Endothelial cell of umbilical vein (primary cell): ENCODE measurements at regions not wholly inside any gene's neighbourhood (a gene's known extent, or its start where the extent isn't known, plus 50 kb on each side); places are given as distances from the start of the nearest gene placed in this dataset.

ENCODE experiments used
- BruUV-seq: library from RNA; stranded (reverse); fragments of 400-500 nt; replicated peaks from 2 replicates; lab custom pipeline; 2021; lab: Mats Ljungman, UMichigan
- CTCF ChIA-PET: fragments of 300-600, 350-600 bp; sonication (Branson Sonifier 250); formaldehyde crosslinking; loops from one replicate; lab custom pipeline; 2021; ENCODE audit warnings: antibody characterized with exemption, inconsistent platforms; lab: Charles Lee
- POLR2A ChIA-PET: fragments of 300-600, 350-600 bp; sonication (Branson Sonifier 250); formaldehyde crosslinking; loops from one replicate; lab custom pipeline; 2021; ENCODE audit warnings: antibody characterized with exemption, inconsistent platforms; lab: Charles Lee
- DNase-seq: peaks from one replicate; pipeline ENCODE4 v3.0.0-alpha.2; 2011; ENCODE audit warnings: low read depth, low spot score
- FAIRE-seq: peaks from 2 replicates; lab custom pipeline; 2011; peaks lifted over from hg19 to GRCh38; lab: Jason Lieb, UNC
- H2AFZ ChIP-seq: 2 replicates; pipeline ENCODE4 v1.6.0; 2012; ENCODE audit warnings: low read depth, low read length, control low read depth, inconsistent platforms
- H3K27ac ChIP-seq: 2 replicates; pipeline ENCODE4 v1.5.1; 2011; ENCODE audit warnings: low read depth, mild to moderate bottlenecking, control low read depth, low read length, moderate library complexity; ENCODE audit not compliant: insufficient read depth
- H3K27me3 ChIP-seq, 2 experiments: 2 replicates each; pipeline versions ENCODE4 v1.6.0 to v1.6.1; 2011; ENCODE audit warnings: low read length in 2 of 2, mixed read lengths in 1 of 2; ENCODE audit not compliant: control insufficient read depth in 2 of 2, insufficient read depth in 2 of 2
- H3K36me3 ChIP-seq, 2 experiments: 2 replicates in 1 of 2; 3 replicates in 1 of 2; pipeline ENCODE4 v1.5.1; 2011; ENCODE audit warnings: low read length in 2 of 2, mild to moderate bottlenecking in 1 of 2, moderate library complexity in 1 of 2; ENCODE audit not compliant: control insufficient read depth in 2 of 2, insufficient read depth in 2 of 2; ENCODE audit errors: extremely low read depth in 1 of 2
- H3K4me1 ChIP-seq: 3 replicates; pipeline ENCODE4 v1.5.1; 2011; ENCODE audit warnings: mild to moderate bottlenecking, low read length; ENCODE audit not compliant: control insufficient read depth, insufficient read depth; ENCODE audit errors: extremely low read depth
- H3K4me2 ChIP-seq: 2 replicates; pipeline ENCODE4 v1.6.1; 2011; ENCODE audit warnings: low read length, control low read depth, mixed read lengths; ENCODE audit not compliant: insufficient read depth
- H3K4me3 ChIP-seq, 3 experiments: fragments of 200-600 bp in 1 of 3; sonication (generic), shearing (Covaris generic) in 1 of 3; replicated peaks in 1 of 3; 2 replicates each; pipeline ENCODE4 v1.5.1; 2011 to 2016; ENCODE audit warnings: control low read depth in 3 of 3, low read length in 3 of 3, mild to moderate bottlenecking in 2 of 3, inconsistent platforms in 1 of 3, low read depth in 1 of 3, moderate library complexity in 1 of 3; ENCODE audit not compliant: insufficient read depth in 1 of 3
- H3K79me2 ChIP-seq: 2 replicates; pipeline ENCODE4 v1.6.0; 2012; ENCODE audit warnings: low read length, inconsistent platforms; ENCODE audit not compliant: control insufficient read depth, insufficient read depth
- H3K9ac ChIP-seq: replicated peaks from 2 replicates; pipeline ENCODE3; 2011; ENCODE audit warnings: low read length, control low read depth; ENCODE audit not compliant: insufficient read depth; ENCODE audit errors: extremely low read depth
- H3K9me1 ChIP-seq: replicated peaks from 3 replicates; pipeline ENCODE4 v1.6.0; 2011; ENCODE audit warnings: mild to moderate bottlenecking, low read length; ENCODE audit not compliant: control insufficient read depth, insufficient read depth; ENCODE audit errors: extremely low read depth
- H3K9me3 ChIP-seq: replicated peaks from 2 replicates; pipeline ENCODE4 v1.5.1; 2012; ENCODE audit warnings: low read length, inconsistent platforms; ENCODE audit not compliant: control insufficient read depth, insufficient read depth
- H4K20me1 ChIP-seq: replicated peaks from 2 replicates; pipeline ENCODE3; 2011; ENCODE audit warnings: mild to moderate bottlenecking, low read length; ENCODE audit not compliant: control insufficient read depth, insufficient read depth; ENCODE audit errors: extremely low read depth
- CTCF ChIP-seq, 2 donors: IDR thresholded peaks; 1 replicate in 1 of 2; 2 replicates in 1 of 2; pipeline ENCODE4 v1.5.1; 2011; ENCODE audit warnings: low read length in 2 of 2, mild to moderate bottlenecking in 2 of 2, moderate library complexity in 2 of 2, control low read depth in 1 of 2, inconsistent platforms in 1 of 2, low read depth in 1 of 2; ENCODE audit not compliant: insufficient read depth in 1 of 2; ENCODE audit errors: extremely low read depth in 1 of 2
- EZH2 ChIP-seq: IDR thresholded peaks from 2 replicates; pipeline ENCODE4 v1.6.1; 2012; ENCODE audit warnings: borderline replicate concordance, low read depth, mild to moderate bottlenecking, moderate library complexity, low read length, inconsistent platforms; ENCODE audit not compliant: severe bottlenecking
- FOS ChIP-seq: IDR thresholded peaks from 2 replicates; pipeline ENCODE4 v1.6.1; 2011; ENCODE audit warnings: mild to moderate bottlenecking, low read length, moderate library complexity, borderline replicate concordance; ENCODE audit not compliant: insufficient read depth
- GATA2 ChIP-seq: IDR thresholded peaks from 2 replicates; pipeline ENCODE4 v1.7.0; 2011; ENCODE audit warnings: low read depth, mild to moderate bottlenecking, moderate library complexity, mixed read lengths, low read length; ENCODE audit not compliant: insufficient read length, insufficient read depth
- JUN ChIP-seq: IDR thresholded peaks from 2 replicates; pipeline ENCODE4 v1.6.1; 2011; ENCODE audit warnings: borderline replicate concordance, low read depth; ENCODE audit not compliant: insufficient read length, insufficient read depth
- MYC ChIP-seq: IDR thresholded peaks from one replicate; pipeline ENCODE4 v1.6.1; 2011; ENCODE audit warnings: mild to moderate bottlenecking, low read depth, low read length
- POLR2A ChIP-seq: IDR thresholded peaks from 2 replicates; pipeline ENCODE4 v1.6.1; 2012; ENCODE audit warnings: low read depth, mild to moderate bottlenecking, control low read depth, low read length
- POLR2AphosphoS5 ChIP-seq: IDR thresholded peaks from 2 replicates; pipeline ENCODE4 v1.6.1; 2012; ENCODE audit warnings: low read depth, mild to moderate bottlenecking, control low read depth, low read length, moderate library complexity; ENCODE audit not compliant: insufficient read depth
- dilution Hi-C: fragments of 300-500 bp; cut with MboI; formaldehyde crosslinking; loops from one replicate; pipeline ENCODE4 v1.15.0; 2019; ENCODE audit warnings: low sequenced_read_pairs; ENCODE audit not compliant: extremely low pct_ligation_motif_present
- intact Hi-C: fragments of 100-400 bp; cut with micrococcal nuclease; formaldehyde crosslinking; loops from one replicate; pipeline ENCODE4 v1.10.0; 2022
- TF ChIP-seq, protein P1 (sequence below): IDR thresholded peaks from 2 replicates; pipeline ENCODE4 v1.6.1; 2011; ENCODE audit not compliant: insufficient read depth, insufficient read length

- Histone ChIP-seq H3K9me1 (no peaks in the 10 kb centered on the region), H4K20me1 (no peaks in the 10 kb centered on the region), H3K27me3 (no peaks in the 10 kb centered on the region), H3K9ac (no peak overlapping the region), H3K36me3 (no peaks in the 10 kb centered on the region), H2AFZ (no peak overlapping the region), H3K4me2 (no peak overlapping the region), H3K4me1 (no peaks in the 10 kb centered on the region), H3K79me2 (no peaks in the 10 kb centered on the region), H3K4me3 (no peak overlapping the region), H3K27ac (no peak overlapping the region), H3K9me3 (no peaks in the 10 kb centered on the region)
- dilution Hi-C loops (no loop called here), intact Hi-C loops (no loop called here)
- DNase-seq (no peak), FAIRE-seq (no peak)
- ChIA-PET POLR2A (no interaction called here), CTCF (no interaction called here)
- no TSS peak for BruUV-seq
- TF ChIP-seq EZH2, result no peak
- no peak for TF ChIP-seq CTCF (IDR thresholded peaks at IDR 0.05; ENCODE audit: extremely low read depth in 1 of 2, insufficient read depth in 1 of 2, low read depth in 1 of 2, low read length in 2 of 2)
- no peak for TF ChIP-seq FOS
- TF ChIP-seq MYC, result no peak
- TF ChIP-seq GATA2, result no peak
- no peak for TF ChIP-seq POLR2A
- no peak for TF ChIP-seq JUN
- TF ChIP-seq, protein P1, sequence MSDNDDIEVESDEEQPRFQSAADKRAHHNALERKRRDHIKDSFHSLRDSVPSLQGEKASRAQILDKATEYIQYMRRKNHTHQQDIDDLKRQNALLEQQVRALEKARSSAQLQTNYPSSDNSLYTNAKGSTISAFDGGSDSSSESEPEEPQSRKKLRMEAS, result no peak
- no peak for TF ChIP-seq POLR2AphosphoS5
These were observed 56.4 kb downstream of the FZD10 start for GRCh38 chr12:130218682-130219081.
